Islet of Langerhans (tissue), 1 donor: ENCODE measurements at regions not wholly inside any gene's neighbourhood (a gene's known extent, or its start where the extent isn't known, plus 50 kb on each side); places are given as distances from the start of the nearest gene placed in this dataset.

Experiments used
- FAIRE-seq: peaks from one replicate; lab custom pipeline; 2011; peaks lifted over from hg19 to GRCh38; lab: Jason Lieb, UNC

DNA sequence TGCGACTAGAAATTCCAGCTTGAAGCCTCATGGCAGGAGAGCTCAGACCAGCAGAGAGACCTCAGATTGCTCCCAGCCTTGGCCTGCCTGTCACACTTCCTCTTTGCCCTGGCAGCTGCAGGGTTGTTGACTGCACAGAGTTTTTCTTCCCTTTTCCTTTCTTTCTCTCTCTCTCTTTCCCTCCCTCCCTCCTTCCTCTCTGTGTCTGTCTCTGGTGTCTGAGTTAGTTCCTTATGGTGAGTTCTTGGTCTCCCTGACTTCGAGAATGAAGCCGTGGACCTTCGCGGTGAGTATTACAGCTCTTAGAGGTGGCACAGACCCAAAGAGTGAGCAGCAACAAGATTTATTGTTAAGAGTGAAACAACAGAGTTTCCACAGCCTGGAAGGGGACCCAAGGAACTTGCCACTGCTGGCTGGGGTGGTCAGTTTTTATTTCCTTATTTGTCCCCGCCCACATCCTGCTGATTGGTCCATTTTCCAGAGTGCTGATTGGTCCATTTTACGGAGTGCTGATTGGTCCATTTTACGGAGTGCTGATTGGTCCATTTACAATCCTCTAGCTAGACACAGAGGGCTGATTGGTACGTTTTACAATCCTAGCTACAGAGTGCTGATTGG, 266.3 kb downstream of the RPS24 start:
- FAIRE-seq = no peak

DNA sequence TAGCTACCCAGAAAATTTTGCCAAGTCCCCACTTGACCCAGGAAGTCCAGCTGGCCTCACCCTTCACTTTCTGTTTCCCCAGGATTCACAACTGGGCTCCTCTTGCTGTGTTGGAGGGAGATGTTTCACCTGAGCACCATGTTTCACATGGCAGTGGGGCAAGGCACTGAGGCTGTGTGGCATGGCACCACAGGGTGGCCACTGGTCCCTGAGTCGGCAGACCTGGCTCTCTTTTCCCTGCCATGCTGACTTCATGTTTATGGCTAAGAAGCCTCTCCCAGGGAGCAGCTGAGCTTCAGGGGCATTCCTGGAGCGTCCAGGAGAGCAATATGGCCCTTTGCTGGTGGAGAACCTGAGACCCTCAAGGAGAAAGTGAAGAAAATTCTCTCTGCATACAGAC, 266.9 kb downstream of the RPS24 start:
- no peak for FAIRE-seq

DNA sequence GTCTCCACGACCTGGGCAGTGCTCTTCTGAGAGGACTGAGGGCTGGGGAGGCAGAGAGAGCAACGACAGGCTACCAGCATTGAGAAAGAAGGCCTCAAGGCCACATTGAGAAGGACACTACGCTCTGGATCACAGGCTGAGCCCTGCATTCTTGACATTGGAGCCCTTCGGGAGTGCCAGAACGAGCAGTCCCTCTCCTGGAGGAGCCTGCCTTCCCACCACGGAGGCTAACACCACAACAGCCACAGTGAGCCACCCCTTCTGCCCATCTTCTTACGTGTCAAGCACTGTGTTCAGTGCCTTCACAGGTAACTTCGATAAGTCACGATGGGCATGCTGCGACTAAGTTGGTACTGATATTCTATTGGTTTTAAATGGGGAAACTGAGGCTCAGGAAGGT, 267.8 kb downstream of the RPS24 start:
- FAIRE-seq = no peak

DNA sequence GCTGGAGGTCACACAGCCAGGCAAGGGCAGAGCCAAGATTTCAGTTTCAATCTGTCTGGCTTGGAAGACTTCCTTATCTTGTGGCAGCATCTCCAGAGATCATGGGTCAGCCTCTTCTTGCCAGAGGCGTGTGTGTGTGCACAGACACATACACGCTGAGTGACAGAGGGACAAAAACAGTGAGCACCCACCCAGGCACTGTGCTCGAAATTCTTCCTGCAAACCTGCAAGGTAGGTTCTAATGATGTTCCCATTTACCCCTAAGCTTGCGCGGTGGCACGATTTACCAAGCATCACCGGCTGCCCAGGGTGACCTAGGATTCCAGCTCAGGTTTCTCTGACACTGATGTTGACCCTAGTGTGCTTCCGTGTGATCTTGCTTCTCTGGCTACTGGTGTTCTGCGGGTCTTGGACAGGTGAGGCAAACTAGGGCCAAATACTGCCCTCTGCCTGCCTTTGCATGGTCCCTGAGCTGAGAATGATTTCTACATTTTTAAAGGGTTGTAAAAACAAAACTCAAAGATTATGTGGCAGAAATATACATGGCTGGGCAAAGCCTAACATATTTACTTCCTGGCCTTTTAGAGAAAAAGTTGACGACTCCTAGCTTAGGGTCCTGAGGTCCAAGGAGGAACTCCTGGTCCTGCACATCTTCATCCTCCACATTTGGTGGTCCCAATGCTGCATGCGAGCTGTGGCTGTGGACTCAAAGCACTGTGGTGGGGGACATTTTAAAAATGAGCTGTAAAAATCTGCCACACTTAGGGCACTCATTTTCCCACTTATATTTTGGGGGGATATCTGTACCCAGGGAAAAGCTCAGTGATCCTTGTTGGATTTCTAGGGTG, 268.5 kb downstream of the RPS24 start:
- FAIRE-seq = no peak

DNA sequence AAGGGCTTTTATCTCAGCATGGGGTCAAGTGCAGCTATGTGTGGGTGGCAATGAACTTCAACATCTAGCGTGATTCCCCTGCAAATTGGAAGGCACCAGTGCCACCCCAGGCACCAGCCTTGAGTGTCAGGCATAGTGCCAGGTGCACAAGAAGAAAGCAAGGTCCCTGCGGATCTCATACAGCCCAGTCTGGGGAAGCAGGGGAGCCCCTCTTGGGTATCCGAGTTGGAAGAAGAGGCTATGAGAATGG, 269.0 kb downstream of the RPS24 start:
- FAIRE-seq = no peak

DNA sequence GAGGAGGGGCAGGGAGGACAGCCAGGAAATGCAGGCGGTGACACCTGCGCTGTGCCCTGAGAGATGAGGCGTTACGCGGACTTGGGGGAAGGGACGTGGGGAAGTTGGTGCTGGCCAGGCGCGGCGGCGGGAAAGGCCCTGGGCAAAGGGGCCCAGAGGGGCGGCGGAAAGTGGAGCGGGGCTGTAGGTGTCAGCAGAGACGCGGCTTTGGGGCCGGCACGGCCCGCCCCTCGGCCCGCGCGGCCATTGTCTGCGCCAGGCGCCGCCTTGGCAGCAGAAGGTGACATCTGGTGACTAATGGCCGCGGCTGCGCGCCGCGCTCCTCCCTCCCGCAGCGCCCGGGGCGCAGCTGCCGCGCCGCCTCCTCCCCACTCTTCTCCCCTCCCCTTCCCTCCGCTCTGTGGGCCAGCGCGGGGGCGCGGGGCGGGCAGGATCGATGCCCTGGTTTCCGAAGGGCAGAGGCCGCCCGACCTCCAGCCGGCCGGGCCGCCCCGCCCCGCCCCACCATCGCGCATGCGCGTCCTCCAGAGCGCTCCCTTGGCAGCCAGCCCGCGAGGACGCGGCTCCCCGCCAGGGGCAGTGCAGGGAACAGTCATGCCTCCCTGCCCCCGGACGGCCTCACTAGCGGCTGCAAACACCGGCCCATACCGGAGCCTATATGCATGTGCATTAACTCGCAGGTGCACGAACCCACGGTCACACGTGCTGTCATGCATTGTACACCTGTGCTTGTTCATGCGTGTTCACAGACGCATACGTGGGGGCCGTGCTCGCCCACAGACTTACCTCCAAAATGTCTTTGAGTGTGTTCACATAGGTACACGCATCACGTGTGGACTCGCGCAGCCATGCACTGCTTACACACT, 269.6 kb downstream of the RPS24 start:
- FAIRE-seq = no peak

DNA sequence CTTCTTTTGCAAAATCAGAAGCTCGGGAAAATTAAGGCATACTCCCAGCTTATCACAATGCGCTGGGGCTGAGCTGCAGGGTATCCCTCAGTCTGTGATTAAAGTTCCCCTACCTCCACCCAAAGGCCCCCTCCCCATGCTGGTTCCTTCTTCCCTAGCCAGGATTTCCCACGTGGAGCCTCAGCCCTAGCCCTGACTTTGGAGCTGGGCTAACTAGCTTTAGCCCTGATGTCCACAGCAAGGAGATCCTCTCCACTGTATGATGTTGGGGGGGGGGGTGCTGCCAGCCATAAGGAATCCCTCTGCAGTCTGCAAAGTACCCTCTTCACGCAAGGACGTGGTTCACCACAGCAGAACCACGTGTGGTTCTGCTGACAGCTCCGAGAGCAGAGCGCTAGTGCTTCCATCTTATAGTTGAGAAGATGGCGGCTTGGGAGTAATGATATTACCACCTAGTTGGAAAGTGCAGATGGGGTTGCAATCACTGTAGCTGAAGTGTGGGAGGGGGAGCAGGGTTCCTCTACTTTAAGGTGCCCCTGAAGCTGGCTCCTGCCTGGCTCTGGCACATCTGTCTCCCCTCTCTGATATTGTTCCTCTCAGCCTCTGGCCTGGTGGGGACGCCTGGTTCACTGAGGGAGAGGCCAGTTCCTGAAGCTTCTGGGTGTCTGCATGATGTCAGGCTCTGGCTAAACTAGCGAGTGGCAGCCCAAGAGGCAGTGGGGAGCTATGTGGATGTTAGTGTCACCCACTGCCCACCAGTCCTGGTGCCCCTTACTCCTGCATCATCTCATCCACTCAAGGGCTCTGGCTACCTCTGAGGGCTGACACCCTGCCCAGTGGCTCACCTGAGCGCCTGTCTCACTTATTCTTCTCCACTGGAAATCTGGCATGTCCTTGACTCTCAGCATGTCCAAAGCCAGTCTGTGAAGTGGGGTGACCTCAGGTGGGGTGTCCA, 270.7 kb downstream of the RPS24 start:
- FAIRE-seq = no peak

DNA sequence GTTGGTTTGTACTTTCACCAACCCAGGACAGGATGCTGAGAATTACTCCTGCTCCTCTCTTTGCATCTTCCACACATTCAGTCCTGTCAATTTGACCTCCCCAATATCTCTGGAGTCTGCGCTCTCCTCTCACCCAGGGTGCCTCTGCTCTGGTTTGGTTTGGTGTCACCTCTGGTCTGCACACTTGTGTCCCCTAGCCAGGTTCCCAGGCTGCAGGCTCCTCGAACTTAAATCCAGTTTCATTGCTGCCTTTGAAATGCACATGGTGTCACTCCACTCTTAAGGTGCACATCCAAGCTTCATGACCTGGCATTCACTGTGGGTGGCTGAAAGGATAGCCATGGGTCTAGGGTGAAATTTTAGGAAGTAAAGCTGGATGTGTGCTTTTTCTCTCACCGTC, 271.6 kb downstream of the RPS24 start:
- no peak for FAIRE-seq

DNA sequence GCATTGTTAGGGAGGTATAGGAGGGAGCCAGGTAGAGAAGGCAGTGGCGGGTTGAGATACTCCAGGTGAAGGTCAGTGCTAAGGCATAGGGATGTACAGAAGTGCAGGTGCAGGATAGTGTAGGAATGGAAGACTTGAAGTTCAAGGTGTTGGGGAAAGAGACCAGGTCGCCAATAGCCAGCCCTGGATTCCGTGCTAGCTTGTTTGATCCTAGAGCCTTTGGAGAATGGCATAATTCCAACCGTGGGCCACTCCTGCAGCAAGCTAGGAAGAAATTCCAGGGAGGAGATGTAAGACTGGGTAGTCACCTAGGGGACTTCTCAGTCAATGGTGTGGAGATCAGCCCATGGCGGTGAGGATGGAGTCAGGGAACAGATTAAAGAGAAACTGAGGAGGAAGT, 272.7 kb downstream of the RPS24 start:
- no peak for FAIRE-seq

DNA sequence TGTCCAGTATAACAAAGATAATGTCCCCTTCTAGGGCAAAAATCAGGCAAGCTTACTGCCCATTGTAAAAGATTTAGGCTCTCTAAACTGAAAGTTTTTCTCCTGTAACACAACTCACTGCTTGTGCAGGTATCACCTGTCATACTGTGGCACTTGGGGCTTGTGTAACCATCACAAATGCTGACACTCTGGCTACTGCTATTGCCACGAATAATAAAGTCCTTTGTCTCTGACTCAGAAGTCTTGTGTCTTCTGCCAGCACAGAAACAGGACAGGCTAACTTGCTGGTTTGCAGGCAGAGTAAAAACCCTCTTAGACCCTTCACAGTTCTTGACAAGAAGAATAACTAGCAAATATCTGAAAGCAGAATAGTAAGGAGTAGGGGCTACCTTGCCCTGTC, 273.9 kb downstream of the RPS24 start:
- FAIRE-seq = no peak

DNA sequence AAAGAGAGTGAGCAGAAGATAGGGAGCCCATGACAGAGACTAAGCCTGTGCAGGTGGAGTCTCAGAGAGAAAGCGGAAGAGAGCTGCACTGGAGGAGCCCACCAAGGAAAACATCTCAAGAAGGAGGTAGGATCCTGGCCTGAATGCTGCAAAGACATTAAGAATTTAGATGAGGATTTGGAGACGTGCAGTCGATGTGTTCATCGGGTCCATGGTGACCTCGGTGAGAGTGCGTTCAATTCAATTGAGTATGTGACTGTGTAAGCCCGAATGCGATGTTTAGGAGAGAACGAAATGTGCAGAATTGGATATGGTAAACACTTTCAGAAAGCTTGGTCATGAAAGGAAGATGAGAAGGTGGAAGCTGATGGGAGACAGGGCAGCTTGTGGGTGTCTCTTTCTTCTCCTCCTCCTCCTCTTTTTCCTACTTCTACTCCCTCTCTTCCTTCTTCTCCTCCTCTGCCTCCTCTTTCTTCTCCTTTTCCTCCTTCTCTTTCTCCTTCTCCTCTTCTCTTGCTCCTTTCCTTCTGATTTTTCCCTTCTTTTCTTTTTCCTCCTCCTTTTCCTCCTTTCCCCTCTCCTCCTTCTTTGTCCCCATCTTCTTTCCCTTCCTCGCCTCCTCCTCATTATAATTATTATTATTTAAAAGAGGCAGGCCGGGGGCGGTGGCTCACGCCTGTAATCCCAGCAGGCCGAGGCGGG, 276.0 kb downstream of the RPS24 start:
- no peak for FAIRE-seq

DNA sequence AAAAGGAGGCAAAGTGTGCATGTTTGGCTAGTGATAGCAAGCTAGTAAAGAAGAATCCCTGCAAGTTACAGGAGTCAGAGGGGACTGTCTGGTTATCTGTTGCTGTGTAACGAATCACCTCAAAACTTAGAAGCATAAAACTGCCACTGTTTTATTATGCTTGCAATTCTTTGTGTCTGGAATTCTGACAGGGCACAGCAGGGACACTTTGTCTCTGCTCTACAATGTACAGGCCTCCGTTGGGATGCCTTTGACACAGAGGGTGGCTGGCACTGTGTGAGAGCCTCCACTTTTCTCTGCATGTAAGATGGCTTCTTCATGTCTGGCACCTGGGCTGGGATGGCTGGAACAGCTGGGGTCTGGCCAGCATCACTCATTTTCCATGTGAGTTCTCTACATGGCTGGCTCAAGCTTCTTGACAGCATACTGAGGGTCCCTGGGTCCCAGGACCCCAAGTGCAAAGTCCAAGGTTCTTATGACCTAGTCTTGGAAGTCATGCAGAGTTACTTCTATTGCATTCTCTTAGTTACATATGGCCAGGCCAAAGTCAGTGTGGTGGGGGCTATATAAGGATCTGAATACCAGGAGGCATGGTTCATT, 276.9 kb downstream of the RPS24 start:
- no peak for FAIRE-seq

DNA sequence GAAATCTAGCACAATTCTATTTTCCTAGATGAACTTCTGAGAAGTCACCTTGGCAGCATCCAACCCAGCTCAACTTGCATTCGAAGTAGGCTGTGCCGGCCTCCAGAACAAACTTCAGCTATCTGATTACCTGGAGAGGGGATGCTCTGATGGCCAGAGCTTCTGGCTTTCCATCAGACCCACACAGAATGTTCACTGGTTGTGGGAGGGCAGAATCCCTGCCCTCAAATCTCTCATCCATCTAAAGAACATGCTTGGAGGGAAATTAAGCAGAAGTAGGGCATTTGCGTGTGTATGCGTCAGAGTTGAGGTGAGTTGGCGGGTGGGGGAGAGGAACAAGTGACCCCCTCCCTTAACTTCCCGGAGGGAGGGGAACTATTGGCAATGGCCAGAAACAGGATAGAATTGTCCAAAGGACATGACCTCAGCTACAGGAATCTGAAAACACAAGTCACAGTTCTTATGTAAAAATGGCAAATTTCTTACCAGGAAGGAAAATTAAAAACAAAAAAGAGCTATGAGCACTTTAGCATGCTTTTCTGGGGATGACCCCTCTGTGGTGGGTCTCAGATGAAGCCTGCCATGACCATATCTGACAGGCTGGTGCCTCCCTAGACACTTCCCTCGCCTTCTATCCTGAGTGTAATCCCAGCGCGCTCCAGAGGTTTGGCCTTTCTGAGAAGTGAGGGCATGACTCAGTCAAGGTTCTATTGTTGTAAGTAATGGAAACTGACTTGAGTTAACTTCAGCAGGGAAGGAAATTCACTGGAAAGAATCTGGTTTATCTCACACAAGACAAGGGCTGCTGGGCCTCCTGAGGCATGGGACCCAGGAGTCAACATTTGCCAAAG, 278.8 kb downstream of the RPS24 start:
- FAIRE-seq = no peak

DNA sequence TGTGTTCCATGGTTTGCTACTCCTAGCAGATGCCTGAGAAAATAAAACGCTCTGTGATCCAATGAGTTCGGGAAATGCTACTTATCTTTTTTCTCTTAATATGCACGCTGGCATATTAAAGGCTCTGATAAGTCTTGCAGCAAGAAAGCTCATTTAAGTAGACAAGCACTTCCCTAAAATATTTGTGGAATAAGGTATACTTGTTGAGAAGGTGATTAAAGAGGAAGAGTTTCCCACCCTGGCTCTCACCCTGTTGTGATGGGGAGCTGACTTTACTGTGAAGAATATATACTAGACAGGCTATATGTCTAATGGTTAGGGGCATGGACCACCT, 279.4 kb downstream of the RPS24 start:
- FAIRE-seq = no peak

DNA sequence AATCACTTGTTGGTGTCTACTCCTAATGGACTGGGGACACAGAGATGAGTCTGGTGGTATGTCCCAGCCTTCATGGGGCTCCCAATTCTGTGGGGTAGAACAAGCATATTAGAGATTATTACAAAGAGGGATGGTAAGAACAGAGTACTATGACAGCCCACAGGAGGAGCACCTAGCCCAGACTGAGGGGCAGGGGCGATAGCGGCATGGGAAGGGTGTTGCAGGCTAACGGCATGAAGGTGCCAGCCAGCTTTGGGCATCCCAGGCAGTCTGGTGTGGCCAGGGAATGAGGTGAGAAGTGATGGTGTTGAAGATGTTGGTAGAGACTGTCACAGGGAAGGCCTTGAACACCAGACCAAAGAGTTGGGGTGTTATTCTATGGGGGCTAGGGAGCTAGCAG, 280.0 kb downstream of the RPS24 start:
- FAIRE-seq = no peak

DNA sequence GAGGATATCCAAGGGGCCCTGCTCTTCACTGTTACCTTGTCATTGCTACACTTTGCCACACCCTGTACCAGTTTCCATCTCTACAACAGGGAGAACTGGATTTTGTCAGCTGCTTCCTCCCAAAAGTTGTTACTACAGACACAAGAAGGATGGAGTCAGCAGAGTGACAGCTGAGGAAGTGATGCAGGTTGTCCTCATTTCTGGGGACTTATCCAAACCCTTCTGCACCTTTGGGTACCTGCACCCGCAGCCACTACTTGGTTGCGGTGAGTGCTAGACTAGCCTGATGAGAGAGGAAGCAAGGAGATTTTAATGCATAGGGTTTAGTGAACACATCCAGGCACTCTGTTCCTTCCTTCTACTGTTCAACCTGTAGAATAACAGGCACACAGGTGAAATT, 281.0 kb downstream of the RPS24 start:
- no peak for FAIRE-seq

DNA sequence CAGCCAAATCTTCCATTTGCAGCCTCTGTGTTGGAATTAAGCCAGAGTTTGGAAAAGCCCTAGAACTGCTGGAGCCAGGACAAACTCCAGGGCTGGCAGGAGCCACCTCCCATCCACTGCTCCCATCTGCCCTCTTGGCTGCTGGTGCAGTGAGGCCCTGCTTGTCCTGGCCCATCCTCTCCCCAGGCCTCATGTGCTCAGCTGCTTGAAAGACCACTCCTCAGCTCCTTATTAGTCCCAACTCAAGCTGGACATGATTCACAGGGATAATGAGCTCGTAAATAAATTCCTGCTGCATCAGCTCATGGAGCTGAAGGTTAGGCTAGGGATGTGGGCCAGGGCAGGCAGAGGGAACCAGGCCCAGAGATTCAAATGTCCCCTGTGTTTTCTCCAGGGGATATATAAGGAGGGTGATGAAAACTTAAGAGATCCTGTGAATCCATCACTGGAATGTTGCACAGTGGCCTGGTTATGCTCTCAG, 282.8 kb downstream of the RPS24 start:
- no peak for FAIRE-seq

DNA sequence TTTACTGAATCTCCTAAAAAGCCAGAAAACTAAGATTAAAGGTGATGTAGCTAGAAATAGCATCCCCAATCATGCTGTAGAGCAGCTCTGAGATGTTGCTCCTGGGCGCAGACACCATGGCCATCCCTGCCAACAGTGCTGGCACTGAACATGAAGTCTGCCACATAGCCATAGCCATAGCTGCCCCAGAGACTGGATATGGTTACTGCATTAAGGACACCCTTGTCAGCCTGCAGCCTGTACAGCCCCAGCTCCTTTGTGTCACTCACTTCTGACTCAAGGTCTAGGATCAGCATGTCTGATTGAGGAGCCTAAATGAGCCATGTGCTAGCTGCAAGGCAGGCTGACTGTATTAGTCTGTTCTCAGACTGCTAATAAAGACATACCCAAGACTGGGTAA, 284.6 kb downstream of the RPS24 start:
- FAIRE-seq = no peak

DNA sequence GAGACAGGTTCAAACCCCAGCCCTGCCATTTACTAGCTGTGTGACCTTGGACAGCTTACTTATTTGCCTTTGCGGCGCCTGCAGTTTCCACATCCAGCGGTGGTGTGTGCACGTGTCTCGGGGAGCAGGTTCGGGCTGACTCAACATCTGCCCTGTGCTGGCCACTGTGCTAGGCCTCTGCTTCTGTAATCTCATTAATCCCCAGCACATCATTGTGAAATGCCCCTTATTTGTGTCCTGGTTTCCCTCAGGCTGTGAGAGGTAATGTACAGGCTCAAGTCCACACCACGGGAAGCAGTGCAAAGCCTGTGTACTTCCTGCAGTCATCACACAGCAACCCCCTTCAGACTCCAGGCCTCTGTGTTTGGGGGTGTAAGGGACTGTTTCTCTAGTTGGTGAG, 285.7 kb downstream of the RPS24 start:
- FAIRE-seq = no peak

DNA sequence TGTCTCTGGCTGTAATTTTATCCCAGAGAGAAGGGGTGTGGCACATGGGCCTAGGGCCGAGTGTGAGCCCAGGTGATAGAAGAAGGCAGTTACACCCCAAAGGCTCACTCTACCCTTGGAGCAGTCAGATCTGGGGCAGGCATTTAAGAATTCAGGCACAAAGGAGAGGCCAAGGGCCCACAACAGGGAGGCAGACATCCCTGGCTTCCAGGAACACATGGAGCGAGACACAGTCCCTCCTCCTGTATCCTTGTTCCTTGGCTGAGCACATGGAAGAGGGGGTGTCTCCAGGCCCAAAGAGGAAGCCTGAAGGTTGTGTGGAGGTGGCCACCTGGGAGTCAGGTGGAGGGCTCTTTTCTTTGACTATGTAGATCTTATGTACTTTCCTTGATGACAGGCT, 286.2 kb downstream of the RPS24 start:
- FAIRE-seq = no peak
